ENCODE measurements at regions not wholly inside any gene's neighbourhood (a gene's known extent, or its start where the extent isn't known, plus 50 kb on each side); places are given as distances from the start of the nearest gene placed in this dataset.

DNA sequence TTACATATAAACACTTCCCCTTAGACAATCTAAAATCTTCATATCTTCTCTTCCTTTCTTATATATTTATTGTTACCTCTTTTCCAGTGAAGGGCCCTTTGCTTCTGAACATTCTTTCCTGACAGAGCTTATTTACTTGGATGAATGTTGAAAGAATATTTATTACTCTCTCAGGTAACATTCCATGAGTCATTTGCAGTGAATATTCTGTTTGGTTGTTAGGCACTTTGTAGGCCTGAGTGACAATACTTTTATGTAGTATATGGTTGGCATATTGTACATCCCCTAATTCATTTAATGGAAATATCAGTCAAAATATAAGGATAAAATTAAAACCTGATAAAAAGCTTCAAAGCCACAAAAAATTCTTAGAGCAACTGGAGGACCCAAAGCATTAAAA is 260.9 kb upstream of the KCNMB2 start:
- TF ChIP-seq ZC3H10 (CRISPR knock-in tag; IDR thresholded peaks at IDR 0.05) = peak; percentile 14; the same call in 1 of the 2 replicates
- no peak for TF ChIP-seq ZFP3 (CRISPR knock-in tag; IDR thresholded peaks at IDR 0.05)
- TF ChIP-seq ISL1 (CRISPR knock-in tag; IDR thresholded peaks at IDR 0.05) = peak; percentile 72
- TF ChIP-seq, protein P1, sequence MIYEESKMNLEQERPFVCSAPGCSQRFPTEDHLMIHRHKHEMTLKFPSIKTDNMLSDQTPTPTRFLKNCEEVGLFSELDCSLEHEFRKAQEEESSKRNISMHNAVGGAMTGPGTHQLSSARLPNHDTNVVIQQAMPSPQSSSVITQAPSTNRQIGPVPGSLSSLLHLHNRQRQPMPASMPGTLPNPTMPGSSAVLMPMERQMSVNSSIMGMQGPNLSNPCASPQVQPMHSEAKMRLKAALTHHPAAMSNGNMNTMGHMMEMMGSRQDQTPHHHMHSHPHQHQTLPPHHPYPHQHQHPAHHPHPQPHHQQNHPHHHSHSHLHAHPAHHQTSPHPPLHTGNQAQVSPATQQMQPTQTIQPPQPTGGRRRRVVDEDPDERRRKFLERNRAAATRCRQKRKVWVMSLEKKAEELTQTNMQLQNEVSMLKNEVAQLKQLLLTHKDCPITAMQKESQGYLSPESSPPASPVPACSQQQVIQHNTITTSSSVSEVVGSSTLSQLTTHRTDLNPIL (CRISPR knock-in tag; IDR thresholded peaks at IDR 0.05; ENCODE audit: low read depth) = no peak
- ATAC-seq = no peak

DNA sequence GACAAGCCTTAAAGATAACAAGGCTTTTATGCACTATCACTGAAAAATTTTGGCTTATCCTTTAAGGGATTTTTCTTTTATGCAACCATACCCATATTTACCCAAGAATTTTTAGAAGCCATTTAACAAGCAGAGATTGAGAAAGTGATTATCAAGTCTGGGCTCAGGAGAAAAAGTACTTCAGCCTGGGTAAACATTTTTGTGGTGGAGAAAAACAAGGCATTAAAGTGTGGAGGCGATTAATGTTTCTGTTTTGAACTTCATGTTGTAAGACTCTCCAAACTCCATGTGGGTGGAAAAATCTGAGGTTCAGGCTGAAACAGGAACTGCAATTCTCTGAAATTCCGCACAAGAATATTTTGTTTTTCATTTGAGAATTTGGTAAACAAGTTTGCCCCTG is 260.4 kb upstream of the KCNMB2 start:
- TF ChIP-seq RARB (CRISPR knock-in tag; IDR thresholded peaks at IDR 0.05) = no peak
- TF ChIP-seq, protein P2, sequence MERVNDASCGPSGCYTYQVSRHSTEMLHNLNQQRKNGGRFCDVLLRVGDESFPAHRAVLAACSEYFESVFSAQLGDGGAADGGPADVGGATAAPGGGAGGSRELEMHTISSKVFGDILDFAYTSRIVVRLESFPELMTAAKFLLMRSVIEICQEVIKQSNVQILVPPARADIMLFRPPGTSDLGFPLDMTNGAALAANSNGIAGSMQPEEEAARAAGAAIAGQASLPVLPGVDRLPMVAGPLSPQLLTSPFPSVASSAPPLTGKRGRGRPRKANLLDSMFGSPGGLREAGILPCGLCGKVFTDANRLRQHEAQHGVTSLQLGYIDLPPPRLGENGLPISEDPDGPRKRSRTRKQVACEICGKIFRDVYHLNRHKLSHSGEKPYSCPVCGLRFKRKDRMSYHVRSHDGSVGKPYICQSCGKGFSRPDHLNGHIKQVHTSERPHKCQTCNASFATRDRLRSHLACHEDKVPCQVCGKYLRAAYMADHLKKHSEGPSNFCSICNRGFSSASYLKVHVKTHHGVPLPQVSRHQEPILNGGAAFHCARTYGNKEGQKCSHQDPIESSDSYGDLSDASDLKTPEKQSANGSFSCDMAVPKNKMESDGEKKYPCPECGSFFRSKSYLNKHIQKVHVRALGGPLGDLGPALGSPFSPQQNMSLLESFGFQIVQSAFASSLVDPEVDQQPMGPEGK (CRISPR knock-in tag; IDR thresholded peaks at IDR 0.05; ENCODE audit: borderline replicate concordance) = no peak
- TF ChIP-seq, protein P1 (CRISPR knock-in tag; IDR thresholded peaks at IDR 0.05; ENCODE audit: low read depth) = no peak
- TF ChIP-seq, protein P3, sequence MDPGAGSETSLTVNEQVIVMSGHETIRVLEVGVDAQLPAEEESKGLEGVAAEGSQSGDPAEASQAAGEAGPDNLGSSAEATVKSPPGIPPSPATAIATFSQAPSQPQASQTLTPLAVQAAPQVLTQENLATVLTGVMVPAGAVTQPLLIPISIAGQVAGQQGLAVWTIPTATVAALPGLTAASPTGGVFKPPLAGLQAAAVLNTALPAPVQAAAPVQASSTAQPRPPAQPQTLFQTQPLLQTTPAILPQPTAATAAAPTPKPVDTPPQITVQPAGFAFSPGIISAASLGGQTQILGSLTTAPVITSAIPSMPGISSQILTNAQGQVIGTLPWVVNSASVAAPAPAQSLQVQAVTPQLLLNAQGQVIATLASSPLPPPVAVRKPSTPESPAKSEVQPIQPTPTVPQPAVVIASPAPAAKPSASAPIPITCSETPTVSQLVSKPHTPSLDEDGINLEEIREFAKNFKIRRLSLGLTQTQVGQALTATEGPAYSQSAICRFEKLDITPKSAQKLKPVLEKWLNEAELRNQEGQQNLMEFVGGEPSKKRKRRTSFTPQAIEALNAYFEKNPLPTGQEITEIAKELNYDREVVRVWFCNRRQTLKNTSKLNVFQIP (CRISPR knock-in tag; IDR thresholded peaks at IDR 0.05; ENCODE audit: borderline replicate concordance, low read depth) = no peak
- TF ChIP-seq ESRRG (CRISPR knock-in tag; IDR thresholded peaks at IDR 0.05) = no peak
- no peak for TF ChIP-seq ZC3H10 (CRISPR knock-in tag; IDR thresholded peaks at IDR 0.05)
- no peak for TF ChIP-seq ZFP3 (CRISPR knock-in tag; IDR thresholded peaks at IDR 0.05)
- no peak for TF ChIP-seq GLIS3 (CRISPR knock-in tag; IDR thresholded peaks at IDR 0.05)
- TF ChIP-seq SNAI2 (CRISPR knock-in tag; IDR thresholded peaks at IDR 0.05) = no peak
- TF ChIP-seq ZNF8 (CRISPR knock-in tag; IDR thresholded peaks at IDR 0.05) = no peak
- TF ChIP-seq ARNTL (CRISPR knock-in tag; IDR thresholded peaks at IDR 0.05; ENCODE audit: borderline replicate concordance, low read depth) = no peak
- TF ChIP-seq BACH2 (CRISPR knock-in tag; IDR thresholded peaks at IDR 0.05; ENCODE audit: borderline replicate concordance) = no peak
- TF ChIP-seq, protein P4, sequence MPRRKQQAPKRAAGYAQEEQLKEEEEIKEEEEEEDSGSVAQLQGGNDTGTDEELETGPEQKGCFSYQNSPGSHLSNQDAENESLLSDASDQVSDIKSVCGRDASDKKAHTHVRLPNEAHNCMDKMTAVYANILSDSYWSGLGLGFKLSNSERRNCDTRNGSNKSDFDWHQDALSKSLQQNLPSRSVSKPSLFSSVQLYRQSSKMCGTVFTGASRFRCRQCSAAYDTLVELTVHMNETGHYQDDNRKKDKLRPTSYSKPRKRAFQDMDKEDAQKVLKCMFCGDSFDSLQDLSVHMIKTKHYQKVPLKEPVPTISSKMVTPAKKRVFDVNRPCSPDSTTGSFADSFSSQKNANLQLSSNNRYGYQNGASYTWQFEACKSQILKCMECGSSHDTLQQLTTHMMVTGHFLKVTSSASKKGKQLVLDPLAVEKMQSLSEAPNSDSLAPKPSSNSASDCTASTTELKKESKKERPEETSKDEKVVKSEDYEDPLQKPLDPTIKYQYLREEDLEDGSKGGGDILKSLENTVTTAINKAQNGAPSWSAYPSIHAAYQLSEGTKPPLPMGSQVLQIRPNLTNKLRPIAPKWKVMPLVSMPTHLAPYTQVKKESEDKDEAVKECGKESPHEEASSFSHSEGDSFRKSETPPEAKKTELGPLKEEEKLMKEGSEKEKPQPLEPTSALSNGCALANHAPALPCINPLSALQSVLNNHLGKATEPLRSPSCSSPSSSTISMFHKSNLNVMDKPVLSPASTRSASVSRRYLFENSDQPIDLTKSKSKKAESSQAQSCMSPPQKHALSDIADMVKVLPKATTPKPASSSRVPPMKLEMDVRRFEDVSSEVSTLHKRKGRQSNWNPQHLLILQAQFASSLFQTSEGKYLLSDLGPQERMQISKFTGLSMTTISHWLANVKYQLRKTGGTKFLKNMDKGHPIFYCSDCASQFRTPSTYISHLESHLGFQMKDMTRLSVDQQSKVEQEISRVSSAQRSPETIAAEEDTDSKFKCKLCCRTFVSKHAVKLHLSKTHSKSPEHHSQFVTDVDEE (CRISPR knock-in tag; IDR thresholded peaks at IDR 0.05) = no peak
- no peak for TF ChIP-seq CSDC2 (CRISPR knock-in tag; IDR thresholded peaks at IDR 0.05)
- ATAC-seq = no peak

DNA sequence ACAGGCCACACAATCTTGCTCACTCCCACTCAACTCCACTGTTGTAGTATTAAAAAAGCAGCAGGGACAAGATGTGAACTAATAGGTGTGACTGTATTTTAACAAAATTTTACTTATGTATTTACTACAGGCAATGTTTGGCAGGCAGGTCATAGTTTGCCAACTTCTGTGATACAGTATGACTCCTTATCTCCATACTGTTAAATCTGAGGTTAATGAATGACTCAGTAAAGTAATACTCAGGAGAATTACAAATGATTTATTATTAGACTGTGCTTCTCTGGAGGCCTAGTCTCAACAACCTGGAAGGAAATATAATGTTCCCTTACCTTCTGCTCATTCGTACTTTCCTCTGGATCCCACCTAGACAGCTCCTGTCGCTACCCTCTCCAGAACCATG is 258.6 kb upstream of the KCNMB2 start:
- TF ChIP-seq CSDC2 (CRISPR knock-in tag; IDR thresholded peaks at IDR 0.05) (no peak), OSR1 (CRISPR knock-in tag; IDR thresholded peaks at IDR 0.05) (no peak), GLIS3 (CRISPR knock-in tag; IDR thresholded peaks at IDR 0.05) (no peak), ZNF565 (CRISPR knock-in tag; conservative IDR thresholded peaks at IDR 0.05; ENCODE audit: low read depth) (no peak), ISL1 (CRISPR knock-in tag; IDR thresholded peaks at IDR 0.05) (peak; percentile 82), TCF4 (CRISPR knock-in tag; IDR thresholded peaks at IDR 0.05; ENCODE audit: borderline replicate concordance) (no peak), ZFP30 (CRISPR knock-in tag; IDR thresholded peaks at IDR 0.05) (no peak), ZC3H10 (CRISPR knock-in tag; IDR thresholded peaks at IDR 0.05) (no peak), PPARA (CRISPR knock-in tag; IDR thresholded peaks at IDR 0.05; ENCODE audit: borderline replicate concordance) (no peak), ZFP3 (CRISPR knock-in tag; IDR thresholded peaks at IDR 0.05) (peak; percentile 58; the same call in 1 of the 2 replicates)
- TF ChIP-seq, protein P2 (CRISPR knock-in tag; IDR thresholded peaks at IDR 0.05; ENCODE audit: borderline replicate concordance) = no peak
- TF ChIP-seq, protein P1 (CRISPR knock-in tag; IDR thresholded peaks at IDR 0.05; ENCODE audit: low read depth) = no peak

More for the DNA sequence above, 258.6 kb upstream of the KCNMB2 start:
- ATAC-seq = peak; percentile 57; the same call in 2 of the 3 replicates

All from SK-N-SH treated with all-trans-retinoic acid at 6 μM for 48 hours (cell line).